ENCODE measurements at regions not wholly inside any gene's neighbourhood (a gene's known extent, or its start where the extent isn't known, plus 50 kb on each side); places are given as distances from the start of the nearest gene placed in this dataset.
A peak's percentile ranks its signal among the peaks of the same experiment; 100 is the strongest.
"Not testable (repeated sequence)": the region's sequence is repeated elsewhere in the genome, so short reads cannot be mapped to it uniquely, and the experiment has no call there.

- no peak for DNase-seq
Observed at GRCh38 chr1:65593516-65593915, 173.0 kb downstream of the LEPR start.

GRCh38 chr1:65595724-65596123, 175.3 kb downstream of the LEPR start:
- no peak for DNase-seq

DNA sequence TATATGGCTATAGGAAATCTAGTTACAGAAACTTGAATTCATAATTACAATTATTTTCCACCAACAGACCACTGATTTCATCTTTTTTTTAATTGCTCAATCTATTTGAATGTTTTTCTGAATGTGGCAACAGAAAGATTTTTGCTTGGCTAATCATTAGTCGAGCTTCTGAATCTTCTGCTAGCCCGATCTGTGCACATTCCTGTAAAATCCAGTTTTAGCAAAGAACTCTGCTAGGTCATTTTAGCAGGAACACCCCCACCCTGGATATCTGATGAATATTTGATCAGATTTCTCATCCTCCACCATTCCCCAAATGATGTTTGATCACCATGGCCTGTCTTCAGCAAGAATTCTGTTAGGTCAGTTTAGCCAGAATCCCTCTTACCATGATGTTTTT, 176.3 kb downstream of the LEPR start:
- no peak for DNase-seq

- DNase-seq, result no peak
Observed at GRCh38 chr1:65605621-65606020, 185.2 kb downstream of the LEPR start.

- DNase-seq, result no peak
Observed at GRCh38 chr1:65606426-65606825, 186.0 kb downstream of the LEPR start.

- no peak for DNase-seq
Observed at GRCh38 chr1:65613884-65614283, 178.8 kb upstream of the PDE4B start.

DNA sequence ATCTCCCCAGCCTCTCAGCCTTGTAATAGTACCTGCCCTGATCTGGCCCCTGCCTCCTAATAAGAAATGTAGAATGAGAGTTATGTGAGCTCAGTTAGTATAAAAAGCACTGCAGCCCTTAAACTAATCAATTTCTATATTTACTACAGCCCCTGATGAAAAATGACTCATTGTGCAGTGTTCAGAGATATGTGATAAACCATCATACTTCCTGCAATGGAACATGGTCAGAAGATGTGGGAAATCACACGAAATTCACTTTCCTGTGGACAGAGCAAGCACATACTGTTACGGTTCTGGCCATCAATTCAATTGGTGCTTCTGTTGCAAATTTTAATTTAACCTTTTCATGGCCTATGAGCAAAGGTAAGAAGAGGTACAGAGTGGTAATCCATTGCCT, 176.8 kb upstream of the PDE4B start:
- DNase-seq, result no peak

DNA sequence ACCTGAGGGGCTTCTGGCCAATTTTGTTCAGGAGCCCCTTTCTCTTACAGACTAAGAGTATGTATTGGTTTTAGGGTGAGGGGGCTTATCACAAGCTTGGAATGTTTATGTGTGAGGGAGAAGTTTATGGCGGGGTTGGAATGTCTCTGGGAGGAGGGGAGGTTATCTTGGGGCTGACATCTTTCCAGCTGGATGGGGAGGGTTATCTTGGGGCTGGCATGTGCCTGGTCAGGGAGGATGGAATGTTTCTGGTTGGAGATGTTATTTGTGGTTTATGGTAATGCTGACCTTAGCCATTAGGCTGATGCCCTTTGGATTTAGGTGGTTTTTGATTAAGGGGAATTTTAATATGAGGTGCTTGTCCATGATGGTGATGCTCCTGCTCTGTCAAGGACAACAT, 171.0 kb upstream of the PDE4B start:
- DNase-seq, result not testable (repeated sequence)

DNA sequence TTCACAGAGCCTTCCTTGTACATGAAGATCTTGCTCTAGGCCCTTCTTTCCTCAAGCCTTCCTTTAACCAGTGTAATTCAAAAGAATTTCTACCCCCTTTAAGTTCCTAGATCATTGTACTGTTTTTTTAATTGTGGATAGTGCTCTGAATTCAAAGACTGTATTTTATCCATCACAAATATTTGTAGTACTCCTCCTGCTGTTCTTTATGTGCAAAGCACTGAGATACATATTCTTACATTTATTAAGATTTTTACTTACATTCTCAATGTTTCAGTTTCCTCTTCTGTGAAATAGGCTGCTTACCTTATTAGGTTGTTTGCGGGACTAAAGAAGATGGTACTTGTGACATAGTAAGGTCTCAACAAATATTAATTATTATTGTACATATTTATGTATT, 168.8 kb upstream of the PDE4B start:
- no peak for DNase-seq

GRCh38 chr1:65625528-65625927, 167.2 kb upstream of the PDE4B start:
- DNase-seq, result no peak

GRCh38 chr1:65626003-65626402, 166.7 kb upstream of the PDE4B start:
- no peak for DNase-seq

DNA sequence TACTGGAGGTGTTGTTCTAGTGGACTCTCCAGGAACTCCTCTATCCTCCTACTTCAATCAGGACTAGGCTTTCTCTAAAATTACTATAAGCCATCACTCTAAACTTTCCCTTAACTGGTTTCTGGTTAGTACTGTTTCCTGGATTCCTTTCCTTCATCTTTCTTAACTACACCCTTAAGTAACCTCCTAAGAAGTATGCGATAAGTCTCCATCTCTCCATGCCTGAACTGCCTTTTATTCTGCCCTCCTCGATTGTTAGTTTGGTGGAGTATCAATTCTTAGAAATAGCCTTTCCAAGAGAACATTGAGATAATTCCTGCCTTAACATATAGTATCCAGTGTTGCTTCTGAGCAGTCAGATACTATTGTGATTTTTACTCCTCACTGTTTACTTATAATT, 162.9 kb upstream of the PDE4B start:
- DNase-seq, result no peak

DNA sequence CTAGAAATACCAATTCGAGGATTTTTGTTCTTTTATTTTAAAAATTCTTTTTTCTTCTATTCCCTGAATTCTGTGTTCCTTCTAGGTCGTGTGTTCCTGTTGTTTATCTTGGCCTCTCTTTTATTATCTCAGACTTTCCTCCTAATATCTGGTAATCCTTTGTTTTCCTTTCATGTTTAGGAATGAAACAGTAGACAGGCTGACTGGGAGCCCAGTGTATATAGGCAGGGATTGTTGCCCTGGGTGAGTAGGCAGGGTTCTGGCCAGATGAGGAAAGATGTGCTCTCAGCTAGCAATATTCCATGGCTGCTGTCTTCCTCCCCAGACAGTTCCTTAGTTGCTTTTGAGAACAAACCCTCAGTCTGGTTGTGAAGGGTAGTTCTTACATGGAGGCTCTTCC, 161.8 kb upstream of the PDE4B start:
- DNase-seq, result no peak

DNA sequence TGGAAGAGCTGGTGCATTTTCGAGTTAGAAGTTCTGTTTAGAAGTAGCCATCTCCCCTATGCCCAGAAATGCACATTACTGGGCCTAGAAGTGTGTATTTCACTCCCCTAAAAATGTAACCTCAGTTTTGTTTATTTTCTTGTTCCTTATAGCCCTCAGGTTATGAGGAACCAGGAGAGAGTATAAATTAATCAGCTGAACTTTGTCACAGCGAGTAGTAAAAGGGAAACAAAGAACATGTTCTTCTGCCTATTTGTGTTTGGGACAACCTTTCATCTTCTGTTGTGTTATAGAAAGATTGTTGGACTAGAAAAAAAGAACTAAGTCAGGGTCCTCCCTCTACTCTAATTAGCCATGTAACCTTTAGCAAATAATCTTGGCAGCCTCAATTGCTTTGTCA, 160.5 kb upstream of the PDE4B start:
- no peak for DNase-seq

- DNase-seq, result no peak
Observed at GRCh38 chr1:65640046-65640445, 152.6 kb upstream of the PDE4B start.

GRCh38 chr1:65649185-65649584, 143.5 kb upstream of the PDE4B start:
- DNase-seq, result not testable (repeated sequence)

DNA sequence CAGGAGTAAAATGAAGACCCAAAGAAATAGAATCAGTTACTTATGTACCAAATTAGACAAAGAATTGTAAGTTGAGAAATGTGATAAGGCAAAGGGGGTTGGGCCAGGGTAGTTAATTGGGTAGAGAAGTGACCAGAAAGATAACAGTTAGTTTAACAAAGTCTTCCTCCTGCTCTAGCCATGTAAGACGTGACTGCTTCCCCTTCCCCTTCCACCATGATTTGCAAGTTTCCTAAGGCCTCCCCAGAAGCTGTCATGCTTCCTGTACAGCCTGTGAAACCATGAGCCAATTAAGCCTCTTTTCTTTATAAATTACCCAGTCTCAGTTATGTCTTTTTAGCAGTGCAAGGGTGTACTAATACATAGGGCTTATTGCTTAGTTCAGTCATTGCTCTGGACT, 142.0 kb upstream of the PDE4B start:
- DNase-seq, result no peak

DNA sequence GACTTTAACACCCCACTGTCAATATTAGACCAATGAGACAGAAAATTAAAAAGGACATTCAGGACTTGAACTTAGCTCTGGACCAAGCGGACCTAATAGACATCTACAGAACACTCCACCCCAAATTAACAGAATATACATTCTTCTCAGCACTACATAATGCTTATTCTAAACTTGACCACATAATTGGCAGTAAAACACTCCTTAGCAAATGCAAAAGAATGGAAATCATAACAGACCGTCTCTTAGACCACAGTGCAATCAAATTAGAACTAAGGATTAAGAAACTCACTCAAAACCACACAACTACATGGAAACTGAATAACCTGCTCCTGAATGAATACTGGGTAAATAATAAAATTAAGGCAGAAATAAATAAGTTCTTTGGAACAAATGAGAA, 138.2 kb upstream of the PDE4B start:
- not testable (repeated sequence) for DNase-seq

DNA sequence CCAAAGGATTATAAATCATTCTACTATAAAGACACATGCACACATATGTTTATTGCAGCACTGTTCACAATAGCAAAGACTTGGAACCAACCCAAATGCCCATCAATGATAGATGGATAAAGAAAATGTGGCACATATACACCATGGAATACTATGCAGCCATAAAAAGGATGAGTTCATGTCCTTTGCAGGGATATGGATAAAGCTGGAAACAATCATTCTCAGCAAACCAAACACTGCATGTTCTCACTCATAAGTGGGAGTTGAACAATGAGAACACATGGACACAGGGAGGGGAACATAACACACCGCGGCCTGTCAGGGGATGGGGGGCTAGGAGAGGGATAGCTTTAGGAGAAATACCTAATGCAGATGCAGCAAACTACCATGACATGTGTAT, 135.1 kb upstream of the PDE4B start:
- DNase-seq, result not testable (repeated sequence)

DNA sequence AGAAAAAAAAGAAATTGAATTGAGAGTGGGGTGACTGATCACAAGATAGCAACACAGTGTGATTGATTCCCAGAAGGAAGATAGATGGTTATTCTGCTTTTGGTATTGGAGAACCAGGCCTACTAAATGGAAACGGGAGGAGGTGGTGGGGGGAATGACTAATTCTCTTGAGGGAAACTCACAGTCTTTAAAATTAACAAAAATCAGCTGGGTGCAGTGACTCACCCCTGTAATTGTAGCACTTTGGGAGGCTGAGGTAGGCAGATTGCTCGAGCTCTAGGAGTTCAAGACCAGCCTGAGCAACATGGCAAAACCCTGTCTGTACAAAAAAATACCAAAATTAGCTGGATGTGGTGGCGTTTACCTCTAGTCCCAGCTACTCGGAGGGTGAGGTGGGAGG, 134.6 kb upstream of the PDE4B start:
- DNase-seq, result peak in 1 of 2 experiments; percentile 15

DNA sequence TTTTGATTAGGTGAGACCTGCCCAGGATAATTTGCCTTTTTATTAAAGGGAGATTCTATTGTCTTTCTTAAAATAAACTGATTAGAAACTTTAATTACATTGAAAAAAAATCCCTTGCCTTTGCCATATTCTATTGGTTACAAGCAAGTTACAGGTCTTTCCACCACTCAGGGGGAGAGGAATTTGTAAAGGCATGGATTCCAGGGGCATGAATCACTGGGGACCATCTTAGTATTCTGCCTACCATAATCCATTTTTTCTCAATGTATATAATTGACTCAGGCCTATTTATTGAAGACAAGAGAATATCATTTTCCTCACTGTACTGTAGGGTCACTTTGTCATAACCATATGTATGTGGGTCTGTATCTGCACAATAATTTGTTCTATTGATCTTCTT, 124.3 kb upstream of the PDE4B start:
- DNase-seq, result no peak

DNA sequence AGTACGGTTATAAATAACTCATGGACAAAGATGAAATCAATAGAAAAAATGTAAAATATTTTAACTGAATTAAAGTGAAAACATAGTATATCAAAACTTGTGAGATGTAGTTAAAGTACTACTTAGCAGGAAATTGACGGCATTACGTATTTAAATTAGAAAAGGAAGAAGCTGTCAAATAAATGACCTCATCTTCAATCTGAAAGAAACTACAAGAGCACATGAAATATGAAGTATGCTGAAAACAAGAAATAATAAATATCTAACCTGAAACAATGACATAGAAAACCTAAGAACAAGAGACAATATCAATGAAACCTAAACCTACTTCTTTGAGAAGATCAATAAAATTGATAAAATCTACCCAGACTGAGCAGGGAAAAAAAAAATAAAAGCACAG, 122.2 kb upstream of the PDE4B start:
- no peak for DNase-seq

GRCh38 chr1:65674522-65674921, 118.2 kb upstream of the PDE4B start:
- no peak for DNase-seq

GRCh38 chr1:65679773-65680172, 112.9 kb upstream of the PDE4B start:
- no peak for DNase-seq

GRCh38 chr1:65681096-65681495, 111.6 kb upstream of the PDE4B start:
- DNase-seq, result no peak

Data from activated T-cell treated with anti-CD3 and anti-CD28 coated beads, Interleukin-2, amount 50 U/mL, for 48 hours (primary cell).